GM18520 (cell line): ENCODE measurements at regions not wholly inside any gene's neighbourhood (a gene's known extent, or its start where the extent isn't known, plus 50 kb on each side); places are given as distances from the start of the nearest gene placed in this dataset.

Experiments
- ATAC-seq: cut with Tn5 transposase; IDR thresholded peaks from one replicate; pipeline ENCODE4 v1.9.1; 2021; ENCODE audit not compliant: unreplicated experiment

- no peak for ATAC-seq
Observed at GRCh38 chr10:3016016-3016415, 51.3 kb upstream of the PFKP start.

GRCh38 chr10:3014968-3015367 is 52.4 kb upstream of the PFKP start:
- no peak for ATAC-seq

GRCh38 chr10:3012223-3012622 is 55.1 kb upstream of the PFKP start:
- no peak for ATAC-seq

- no peak for ATAC-seq
Observed at GRCh38 chr10:3010816-3011460, 56.4 kb upstream of the PFKP start.

- no peak for ATAC-seq
Observed at GRCh38 chr10:3010334-3010733, 57.0 kb upstream of the PFKP start.

- no peak for ATAC-seq
Observed at GRCh38 chr10:3009341-3009740, 58.0 kb upstream of the PFKP start.

- no peak for ATAC-seq
Observed at GRCh38 chr10:3008518-3009195, 58.7 kb upstream of the PFKP start.

- no peak for ATAC-seq
Observed at GRCh38 chr10:3006607-3007006, 60.7 kb upstream of the PFKP start.

GRCh38 chr10:3006093-3006492 is 61.3 kb upstream of the PFKP start:
- no peak for ATAC-seq

- peak; percentile 46 for ATAC-seq
Observed at GRCh38 chr10:3002304-3002703, 65.0 kb upstream of the PFKP start.

- ATAC-seq: no peak
Observed at GRCh38 chr10:3000048-3000447, 67.3 kb upstream of the PFKP start.

GRCh38 chr10:2994221-2994961 is 73.0 kb upstream of the PFKP start:
- ATAC-seq: no peak

GRCh38 chr10:2993636-2994035 is 73.7 kb upstream of the PFKP start:
- ATAC-seq: no peak

GRCh38 chr10:2992401-2993198 is 74.7 kb upstream of the PFKP start:
- ATAC-seq: no peak

- ATAC-seq: no peak
Observed at GRCh38 chr10:2990764-2991163, 76.6 kb upstream of the PFKP start.

- ATAC-seq: no peak
Observed at GRCh38 chr10:2989292-2989947, 77.9 kb upstream of the PFKP start.

- no peak for ATAC-seq
Observed at GRCh38 chr10:2987185-2987768, 80.1 kb upstream of the PFKP start.

GRCh38 chr10:2986391-2986801 is 81.0 kb upstream of the PFKP start:
- no peak for ATAC-seq

GRCh38 chr10:2985729-2986232 is 81.6 kb upstream of the PFKP start:
- ATAC-seq: no peak

GRCh38 chr10:2984682-2985081 is 82.7 kb upstream of the PFKP start:
- peak; percentile 55 for ATAC-seq
